HG03460 (cell line): ENCODE measurements at regions not wholly inside any gene's neighbourhood (a gene's known extent, or its start where the extent isn't known, plus 50 kb on each side); places are given as distances from the start of the nearest gene placed in this dataset.

Experiments used
- ATAC-seq: cut with Tn5 transposase; IDR thresholded peaks from one replicate; pipeline ENCODE4 v1.9.1; 2021; ENCODE audit not compliant: unreplicated experiment

DNA sequence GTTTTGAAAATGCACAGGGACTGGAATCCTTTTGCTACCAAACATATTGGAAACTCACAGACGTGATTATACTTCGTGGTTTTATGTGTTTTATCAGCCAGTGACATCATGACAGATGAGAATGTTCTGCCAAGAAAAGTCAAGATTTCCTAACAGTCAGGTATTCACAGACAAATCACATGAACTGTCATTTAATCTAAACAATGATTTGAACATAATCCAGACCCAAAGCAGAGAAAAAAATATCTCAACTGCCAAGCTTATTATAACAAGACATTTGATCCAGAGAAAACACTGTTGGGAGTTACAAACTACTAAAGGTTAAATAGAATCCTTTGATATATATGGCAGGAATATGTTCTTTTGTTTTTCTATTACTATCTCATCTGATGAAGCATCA is 635.9 kb upstream of the FRG1 start:
- no peak for ATAC-seq

DNA sequence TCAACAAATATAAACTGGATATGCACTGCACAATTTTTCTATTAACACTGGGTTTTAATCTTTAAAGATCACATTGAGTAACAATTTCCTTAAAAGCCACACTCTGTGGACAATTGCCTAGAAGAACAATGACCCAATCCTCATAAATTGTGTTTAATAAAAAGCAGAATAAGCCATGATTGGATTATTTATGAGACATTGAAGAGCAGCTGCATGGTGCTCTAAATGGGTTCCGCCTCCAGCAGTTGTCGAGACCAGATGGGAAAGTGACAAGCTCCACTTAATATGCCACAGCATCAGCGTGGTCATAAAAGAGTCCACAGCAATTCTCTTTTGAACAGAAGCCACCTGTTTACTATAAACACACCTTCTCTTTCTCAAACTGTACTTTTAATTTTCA is 635.2 kb upstream of the FRG1 start:
- ATAC-seq = no peak

DNA sequence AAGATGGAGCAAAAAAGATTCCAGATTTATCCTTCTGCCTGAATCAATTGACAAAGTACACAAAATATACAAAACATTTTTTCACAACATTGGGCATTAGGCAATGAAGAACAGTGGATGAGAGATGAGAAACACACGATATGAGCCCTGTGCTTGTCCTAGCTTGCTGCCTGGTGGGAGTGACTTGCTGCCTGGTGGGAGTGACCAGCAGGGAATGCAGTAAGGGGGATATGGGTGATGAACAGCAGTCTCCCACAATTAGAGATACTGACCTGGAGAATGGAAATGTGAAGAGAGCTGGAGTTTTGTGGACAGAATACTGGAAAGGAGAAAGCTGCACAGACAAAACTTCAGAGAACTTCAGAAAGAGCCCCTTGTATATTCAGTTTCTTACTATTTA is 629.4 kb upstream of the FRG1 start:
- ATAC-seq = no peak

DNA sequence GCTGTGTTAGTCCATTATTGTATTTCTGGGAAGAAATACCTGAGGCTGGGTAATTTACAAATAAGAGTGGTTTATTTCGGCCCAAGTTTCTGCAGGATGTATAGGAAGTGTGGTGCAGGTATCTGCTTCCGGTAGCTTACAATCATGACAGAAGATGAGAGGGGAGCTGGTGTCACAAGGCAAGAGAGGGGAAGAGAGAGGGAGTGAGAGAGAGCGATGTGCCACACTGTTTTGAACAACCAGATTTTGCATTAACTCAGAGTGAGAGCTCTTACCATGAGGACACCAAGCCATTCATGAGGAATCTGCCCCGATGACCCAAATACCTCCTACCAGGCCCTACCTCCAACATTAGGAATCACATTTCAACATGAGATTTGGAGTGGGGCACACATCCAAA is 627.6 kb upstream of the FRG1 start:
- no peak for ATAC-seq

DNA sequence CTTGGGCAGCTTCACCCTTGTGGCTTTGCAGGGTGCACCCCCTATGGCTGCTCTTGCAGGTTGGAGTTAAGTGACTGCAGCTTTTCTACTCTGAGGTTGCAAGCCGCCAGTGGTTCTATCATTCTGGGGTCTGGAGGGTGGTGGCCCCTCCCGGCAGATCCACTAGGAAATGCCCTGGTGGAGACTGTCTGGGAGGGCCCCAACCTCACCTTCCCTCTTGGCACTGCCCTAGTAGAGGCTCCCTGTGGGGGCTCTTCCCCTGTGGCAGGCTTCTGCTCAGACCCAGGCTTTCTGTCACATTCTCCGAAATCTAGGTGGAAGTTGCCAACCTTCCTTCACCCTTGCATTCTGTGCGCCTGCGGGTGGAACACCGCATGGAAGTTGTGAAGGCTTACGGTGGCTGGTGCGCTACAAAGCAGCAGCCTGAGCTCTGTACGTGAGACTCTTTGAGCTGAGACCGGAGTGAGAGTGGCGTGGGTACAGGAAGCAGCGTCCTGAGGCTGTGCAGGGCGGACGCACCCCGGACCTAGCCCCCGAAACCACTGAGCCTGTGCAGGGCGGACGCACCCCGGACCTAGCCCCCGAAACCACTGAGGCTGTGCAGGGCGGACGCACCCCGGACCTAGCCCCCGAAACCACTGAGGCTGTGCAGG is 626.7 kb upstream of the FRG1 start:
- ATAC-seq = no peak

DNA sequence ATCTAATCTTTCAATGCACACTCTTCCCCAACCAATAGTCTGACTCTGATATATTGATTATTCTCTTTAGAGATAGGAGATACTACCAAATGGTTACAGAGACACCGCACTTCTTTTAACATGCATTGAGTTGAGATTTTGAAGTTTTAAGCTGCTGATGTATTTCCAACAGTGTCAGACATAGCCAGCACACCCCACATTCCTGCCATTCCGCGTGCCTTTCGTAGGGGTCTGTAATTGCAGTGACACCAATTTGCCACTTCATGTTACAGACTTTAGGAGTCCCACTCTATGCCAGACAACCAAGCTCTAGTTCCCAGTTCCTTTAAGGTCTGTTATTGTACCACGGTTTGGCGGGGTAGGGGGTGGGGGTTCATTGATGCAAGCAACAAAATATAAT is 618.2 kb upstream of the FRG1 start:
- no peak for ATAC-seq

DNA sequence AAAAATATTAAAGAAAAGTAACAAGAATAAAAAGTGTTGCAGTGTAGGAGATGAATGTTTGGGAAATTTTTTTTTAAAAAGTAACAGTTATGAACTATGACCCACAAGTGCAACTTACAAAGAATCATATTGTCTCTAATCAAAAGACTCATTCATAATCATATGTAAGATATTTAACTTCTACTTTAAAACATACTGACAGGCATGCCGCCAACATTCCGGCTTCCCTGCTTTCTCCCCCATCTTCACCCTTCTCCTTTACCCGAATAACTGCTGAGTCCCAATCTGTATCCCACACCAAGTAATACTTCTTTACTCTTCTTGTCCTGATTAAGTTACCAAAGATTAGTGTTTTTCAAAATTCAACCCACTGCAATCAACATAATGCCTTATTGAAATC is 598.8 kb upstream of the FRG1 start:
- ATAC-seq = no peak

DNA sequence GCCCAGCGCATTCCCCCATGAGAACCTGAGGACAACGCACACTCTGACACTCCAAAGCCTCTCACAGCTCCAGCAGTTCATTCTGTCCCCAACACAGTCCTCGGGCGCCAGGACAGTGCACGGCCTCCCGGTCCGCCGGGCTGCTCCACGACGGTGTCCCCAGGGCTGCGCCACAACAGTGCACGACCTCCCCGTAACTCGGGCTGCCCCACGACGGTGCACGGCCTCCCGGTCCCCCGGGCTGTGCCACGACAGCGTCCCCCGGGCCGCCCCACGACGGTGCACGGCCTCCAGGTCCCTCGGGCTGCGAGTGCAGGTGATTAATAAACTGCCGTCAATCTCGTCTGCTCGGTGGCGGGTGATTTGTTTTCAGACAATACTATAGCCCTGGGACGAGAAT is 585.1 kb upstream of the FRG1 start:
- ATAC-seq = no peak

DNA sequence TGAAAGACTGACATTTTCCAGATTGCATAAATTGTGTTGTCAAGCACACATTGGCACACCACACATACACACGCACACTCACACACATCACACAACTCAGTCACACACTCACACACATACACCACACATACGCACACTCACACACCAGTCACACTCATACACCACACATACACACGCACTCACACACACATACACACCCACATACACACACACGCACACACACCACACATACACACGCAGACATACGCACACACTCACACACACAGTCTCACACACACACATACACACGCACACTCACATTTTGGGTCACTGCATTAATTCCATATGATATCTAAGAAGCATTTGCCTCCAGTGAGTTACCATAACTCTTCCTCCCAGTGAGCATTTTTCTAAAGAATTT is 578.3 kb upstream of the FRG1 start:
- no peak for ATAC-seq

DNA sequence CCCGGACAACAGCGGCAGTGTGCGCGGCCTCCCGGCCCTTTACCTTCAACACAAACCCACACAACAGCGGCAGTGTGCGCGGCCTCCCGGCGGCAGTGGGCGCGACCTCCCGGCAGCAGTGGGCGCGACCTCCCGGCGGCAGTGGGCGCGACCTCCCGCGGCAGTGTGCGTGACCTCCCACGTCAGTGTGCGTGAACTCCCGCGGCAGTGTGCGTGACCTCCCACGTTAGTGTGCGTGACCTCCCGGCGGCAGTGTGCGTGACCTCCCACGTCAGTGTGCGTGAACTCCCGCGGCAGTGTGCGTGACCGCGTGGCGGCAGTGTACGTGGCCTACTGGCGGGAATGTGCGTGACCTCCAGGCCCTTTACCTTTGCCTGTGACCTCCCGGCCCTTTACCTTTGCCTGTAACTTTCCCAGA is 576.6 kb upstream of the FRG1 start:
- ATAC-seq = no peak

DNA sequence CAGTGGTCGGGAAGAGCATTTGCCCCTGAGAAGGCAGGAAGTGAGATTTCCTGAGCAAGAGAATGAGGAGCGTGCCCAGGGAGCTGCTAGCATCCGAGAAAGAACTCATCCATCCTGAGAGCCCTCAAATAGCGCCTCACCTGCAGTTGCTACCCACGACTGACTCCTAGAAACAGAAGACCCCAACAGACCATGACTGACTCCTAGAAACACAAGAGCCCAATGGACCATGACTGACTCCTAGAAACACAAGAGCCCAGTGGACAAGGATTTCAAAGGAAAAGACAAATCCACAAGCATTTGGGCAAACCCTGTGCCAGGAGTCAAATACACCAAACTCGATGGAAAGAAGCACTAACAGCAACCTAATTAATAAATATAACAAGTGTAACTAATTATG is 575.2 kb upstream of the FRG1 start:
- no peak for ATAC-seq

DNA sequence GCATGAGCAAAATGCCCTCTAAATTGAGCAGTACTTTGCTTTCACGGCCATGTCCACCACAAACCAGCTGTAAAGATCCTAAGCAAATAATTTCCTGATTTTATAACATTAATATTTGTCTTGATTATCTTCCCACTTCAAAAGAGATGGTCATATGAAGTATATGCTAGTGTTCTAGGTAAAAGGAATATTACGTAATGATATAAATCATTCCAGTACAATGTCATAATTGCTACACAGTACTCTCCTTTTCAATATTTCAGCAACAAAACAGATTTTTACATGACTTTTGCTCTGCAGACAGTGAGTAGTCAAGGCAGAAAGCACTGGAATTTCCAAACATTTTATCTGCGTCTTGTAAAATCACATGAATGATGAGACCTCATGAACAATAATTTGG is 572.8 kb upstream of the FRG1 start:
- no peak for ATAC-seq

DNA sequence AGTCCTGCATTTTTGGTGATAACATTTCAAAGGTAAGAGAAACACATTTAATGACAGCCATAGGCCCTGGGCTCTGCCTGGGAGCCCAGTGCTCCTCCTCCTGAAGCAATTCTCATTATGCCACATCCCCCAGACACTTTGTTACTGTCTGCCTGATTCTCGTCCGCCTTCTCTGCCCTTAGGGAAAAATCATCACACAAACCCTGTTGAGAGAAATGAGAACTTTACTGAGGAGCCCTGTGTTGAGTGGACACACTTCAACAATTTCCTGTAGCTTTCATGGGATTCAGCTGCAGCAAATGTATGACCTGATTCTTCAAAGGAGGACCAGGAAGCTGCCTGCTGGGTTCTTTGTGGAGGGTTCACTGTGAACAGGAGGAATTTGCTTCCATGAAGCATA is 566.5 kb upstream of the FRG1 start:
- ATAC-seq = no peak

DNA sequence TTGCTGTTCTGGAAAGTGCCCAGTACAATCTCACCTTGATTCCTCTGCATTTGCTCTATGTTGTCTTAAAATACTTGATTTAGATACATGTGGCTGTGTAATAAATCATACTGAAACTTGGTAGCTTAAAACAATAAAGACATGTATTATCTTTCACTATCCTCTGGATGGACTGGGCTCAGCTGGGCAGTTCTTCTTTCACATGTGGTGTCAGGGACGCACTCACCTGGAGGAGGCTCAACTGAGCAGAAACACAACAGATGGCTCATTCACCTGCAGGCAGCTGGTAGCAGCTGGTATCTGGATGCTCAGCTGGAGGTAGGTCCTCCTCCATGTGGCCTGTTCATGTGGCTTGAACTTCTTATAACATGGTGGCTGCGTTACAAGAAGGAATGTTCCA is 563.8 kb upstream of the FRG1 start:
- no peak for ATAC-seq

DNA sequence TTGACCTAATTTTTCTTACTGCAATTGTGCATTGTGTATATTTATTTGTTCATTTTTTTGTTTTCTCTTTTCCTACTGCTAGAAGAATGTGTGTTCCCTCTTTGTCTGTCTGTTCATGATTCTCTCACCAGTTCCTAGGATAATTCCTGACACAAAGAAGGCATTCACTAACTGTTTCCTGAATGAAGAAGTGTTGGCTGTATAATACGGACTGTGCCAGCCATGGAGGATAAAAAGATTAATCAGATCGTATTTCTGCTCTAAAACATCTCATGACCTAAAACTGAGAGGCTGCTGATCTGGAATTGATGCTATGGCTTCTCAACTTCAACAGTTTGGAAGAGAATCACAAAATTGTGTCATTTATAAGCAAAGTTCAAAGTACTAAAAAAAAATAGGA is 563.1 kb upstream of the FRG1 start:
- ATAC-seq = no peak

DNA sequence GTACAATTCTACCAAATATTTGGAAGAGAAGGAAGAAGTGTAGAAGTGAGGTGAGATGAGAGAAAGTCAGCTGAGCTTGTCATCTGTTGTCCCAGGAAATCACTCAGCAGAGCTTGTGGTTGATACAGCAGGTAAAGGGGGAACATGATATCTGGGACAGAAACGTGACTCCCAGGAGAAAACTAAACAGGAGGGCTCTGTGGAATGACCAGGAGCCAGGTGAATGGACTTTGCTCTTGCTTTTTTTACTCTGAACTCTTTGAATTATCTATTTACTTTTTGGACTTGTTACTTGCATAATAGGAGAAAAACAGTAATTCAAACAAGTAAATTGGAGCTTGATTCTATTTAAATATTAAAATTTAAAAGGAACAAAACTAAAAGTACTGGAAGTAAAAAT is 555.6 kb upstream of the FRG1 start:
- no peak for ATAC-seq

DNA sequence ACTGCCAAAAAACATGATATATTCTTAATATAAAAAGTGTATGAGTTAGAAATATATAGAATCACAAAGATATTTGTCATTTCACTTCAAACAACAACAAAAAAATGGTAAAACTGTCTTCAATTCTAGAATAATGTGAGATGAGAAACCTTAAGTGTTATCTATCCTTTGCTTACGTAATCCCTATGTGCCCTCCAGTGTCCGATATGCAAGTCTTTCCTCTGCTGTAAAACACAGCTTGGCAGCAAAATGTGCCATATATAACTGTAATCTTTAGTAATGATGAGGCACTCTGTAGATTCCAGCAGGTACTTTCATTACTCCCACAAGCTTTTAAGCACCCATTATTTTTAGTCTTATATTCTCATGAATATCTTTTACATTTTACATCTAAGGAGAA is 555.1 kb upstream of the FRG1 start:
- ATAC-seq = no peak

DNA sequence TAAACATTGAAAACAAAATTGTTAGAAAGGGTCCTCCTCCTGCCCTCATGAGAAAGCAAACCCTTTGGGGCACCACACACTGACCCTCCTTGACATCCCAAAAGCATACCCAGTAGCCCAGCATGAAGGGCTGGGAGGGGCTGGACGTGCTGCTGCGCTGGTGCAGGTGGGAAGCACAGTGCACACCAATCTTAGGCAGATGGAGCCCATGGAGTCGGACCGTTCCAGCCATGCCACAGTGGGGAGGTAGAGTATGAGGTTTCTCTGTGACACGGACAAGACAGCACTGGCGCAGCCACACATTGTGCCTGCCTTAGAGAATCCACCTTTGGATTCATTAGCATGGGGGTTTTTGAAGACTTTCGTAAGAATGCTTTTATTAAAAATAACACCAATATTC is 544.2 kb upstream of the FRG1 start:
- no peak for ATAC-seq

DNA sequence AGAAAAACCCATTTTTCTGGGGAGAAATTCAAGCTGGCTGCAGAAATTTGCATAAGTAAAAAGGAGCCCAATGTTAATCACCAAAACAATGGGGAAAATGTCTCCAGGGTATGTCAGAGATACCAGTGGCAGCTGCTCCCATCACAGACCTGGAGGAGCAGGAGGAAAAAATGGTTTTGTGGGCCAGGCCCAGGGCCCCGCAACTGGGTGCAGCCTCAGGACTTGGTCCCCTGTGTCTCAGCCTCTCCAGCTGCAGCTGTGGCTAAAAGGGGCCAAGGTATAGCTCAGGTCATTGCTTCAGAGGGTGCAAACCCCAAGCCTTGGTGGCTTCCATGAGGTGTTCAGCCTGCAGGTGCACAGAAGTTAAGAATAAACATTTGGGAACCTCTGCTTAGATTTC is 536.4 kb upstream of the FRG1 start:
- no peak for ATAC-seq

DNA sequence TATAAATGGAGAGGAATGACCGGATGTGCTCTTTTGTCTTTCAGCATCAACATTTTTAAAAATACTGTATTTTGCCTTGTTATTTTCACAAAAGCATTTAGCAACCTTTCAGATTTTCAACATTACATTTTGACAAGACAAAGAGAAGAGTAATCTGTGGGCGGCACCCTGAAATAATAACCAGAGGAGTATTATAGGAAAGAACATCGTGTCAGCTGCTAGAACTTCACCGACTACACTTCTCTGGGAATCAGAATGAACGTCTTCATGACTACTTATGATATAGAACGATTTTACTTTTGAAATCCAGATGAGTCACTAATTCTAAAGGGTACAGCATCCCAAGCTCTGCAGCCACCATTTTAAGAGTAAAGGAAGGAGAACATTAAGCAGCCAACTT is 531.5 kb upstream of the FRG1 start:
- ATAC-seq = no peak

DNA sequence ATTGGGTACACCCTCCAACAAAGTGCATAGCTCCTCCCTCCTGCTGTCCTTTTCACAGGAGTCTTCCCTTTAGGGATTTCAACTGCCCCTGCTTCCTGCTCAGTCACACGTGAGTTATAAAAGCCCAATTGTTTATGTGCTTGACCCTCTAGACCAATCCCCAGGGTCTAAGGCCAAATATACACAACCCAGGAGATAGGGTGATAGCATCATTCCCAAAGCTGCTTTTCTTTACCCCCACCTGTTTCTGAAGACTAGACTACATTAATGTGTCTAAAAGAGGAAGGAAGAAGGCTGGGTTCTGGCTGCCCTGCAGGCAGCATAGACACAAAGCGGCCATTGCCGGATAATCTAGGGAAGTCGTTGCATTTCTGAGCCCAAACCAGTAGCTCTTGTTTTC is 526.7 kb upstream of the FRG1 start:
- ATAC-seq = no peak

DNA sequence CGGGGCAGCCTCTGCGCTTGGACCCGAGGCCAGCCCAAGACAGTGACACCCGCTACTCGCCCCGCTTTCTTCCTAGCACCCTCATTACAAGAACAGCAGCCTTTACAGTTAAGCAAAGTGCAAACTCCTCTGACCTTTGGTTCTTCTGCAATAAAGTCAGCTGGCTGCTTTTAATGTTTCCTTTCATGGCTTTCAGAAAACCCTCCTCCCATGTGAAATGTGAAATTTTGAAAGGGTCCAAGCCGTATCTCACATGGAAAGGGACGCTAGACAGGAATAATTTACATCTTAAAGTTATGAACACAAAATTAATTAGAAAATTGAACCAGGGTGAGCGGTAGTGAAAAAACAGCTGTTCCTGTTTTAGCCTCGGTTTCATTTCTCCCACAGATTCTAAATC is 520.1 kb upstream of the FRG1 start:
- no peak for ATAC-seq

DNA sequence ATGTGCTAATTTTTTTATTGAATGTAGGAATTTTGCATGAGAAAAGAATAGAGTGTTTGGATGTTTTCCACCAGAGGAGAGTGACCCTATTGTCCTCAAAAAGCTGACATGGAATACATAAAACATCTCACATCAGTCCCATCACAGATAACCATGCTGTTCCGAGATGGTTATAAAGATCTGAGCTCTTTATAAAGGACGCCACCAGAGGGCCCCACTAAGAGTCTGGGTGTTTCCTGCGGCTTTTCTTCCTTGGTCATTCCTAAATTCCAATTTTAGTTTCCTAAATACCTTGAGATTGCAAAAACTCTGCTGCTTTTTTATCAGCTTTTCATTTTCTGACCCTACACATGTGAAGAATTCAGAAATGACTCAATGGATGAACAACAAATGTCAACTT is 504.5 kb upstream of the FRG1 start:
- no peak for ATAC-seq

DNA sequence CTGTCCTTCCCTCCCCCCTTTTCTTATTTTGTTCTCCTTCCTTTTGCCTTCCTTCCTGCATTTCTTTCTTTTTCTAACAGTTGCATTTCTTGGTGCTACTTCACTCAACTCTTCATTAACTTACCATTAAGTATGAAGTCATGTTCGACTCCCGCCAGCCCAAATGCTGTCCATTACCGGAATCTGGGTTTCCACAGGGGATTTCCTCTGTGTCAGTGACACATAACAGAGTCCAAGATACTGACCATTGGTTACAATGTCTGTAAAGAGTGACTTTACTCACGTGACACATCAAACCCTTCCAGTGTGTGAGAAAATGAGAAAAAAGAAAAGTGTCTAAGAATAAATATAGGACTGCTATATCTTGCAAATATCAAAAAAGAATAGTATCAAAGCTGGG is 500.0 kb upstream of the FRG1 start:
- no peak for ATAC-seq
